ENCODE measurements at regions not wholly inside any gene's neighbourhood (a gene's known extent, or its start where the extent isn't known, plus 50 kb on each side); places are given as distances from the start of the nearest gene placed in this dataset.
"Not testable (repeated sequence)": the region's sequence is repeated elsewhere in the genome, so short reads cannot be mapped to it uniquely, and the experiment has no call there.

DNA sequence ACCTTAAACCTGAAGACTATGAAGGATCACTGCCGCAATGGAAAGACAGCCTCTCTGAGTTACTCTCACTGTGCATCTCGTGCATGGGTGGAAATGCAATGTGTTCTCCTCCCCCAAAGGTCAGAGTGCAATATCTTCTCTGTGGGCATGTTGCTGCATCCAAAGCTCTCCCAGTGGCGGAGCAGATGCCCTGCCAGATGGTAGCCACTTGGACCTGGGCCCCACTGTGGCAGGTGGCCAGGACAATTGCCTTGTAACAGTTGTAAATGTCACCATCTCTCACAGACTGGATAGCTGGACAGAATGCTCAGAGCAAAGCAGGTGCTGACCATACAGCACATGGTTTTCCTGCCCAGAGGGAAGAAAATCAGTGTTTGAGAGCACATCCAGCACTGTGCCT lies 542.0 kb downstream of the FAM181B start:
- DNase-seq: no peak

DNA sequence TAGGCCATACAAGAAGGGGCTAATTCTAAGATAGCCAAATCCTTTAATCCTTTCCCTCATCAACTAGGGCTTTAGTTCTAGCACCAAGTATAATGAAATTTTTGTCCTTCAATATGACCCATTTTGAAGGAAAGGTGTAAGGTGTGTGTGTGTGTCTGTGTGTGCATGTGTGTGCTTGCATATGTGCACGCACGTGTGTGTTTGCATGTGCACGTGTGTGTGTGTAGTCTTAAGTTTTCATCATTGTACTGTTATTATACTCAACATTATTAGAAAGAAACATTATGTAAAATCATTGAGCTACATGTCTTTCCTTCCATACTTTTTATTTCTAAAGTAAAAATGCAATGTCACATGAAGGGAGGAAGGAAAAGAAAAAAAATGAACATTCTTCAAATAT lies 547.7 kb downstream of the FAM181B start:
- no peak for DNase-seq

DNA sequence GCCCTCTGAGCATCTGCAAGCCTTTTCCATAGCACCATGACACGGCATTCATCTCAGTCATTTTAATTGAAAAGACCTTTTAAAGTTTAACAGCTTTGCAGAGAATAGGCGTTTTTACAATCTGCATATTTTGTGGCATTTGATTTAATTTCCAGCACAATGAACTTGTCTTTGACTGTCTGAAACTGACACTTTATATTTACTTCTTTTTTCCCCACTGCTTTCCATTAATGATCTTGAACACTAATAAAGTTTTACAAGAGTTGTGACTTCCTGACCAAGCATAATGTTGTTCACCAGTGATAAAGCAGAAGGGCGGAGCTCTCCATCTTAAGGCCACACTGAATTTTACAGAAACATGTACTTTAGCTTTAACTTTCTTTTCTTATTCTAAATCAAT lies 548.7 kb downstream of the FAM181B start:
- DNase-seq: no peak

DNA sequence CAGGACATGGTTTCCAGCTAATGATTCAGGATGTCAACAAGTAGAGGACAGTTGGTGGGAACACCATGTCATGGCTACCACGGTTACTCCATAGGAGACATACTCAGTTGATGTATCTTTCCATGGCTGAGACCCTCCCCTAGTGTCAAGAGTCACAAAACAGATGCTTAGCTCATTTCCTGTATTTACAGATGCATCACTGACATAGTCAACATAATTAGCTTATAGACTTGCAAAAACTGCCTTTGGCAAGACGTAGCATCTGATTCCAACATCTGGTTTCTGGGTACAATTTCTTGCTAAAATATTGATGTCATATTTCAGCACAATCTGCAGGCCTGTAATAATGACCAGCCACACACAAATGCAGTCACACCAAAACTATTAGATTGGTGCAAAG lies 550.3 kb downstream of the FAM181B start:
- no peak for DNase-seq

DNA sequence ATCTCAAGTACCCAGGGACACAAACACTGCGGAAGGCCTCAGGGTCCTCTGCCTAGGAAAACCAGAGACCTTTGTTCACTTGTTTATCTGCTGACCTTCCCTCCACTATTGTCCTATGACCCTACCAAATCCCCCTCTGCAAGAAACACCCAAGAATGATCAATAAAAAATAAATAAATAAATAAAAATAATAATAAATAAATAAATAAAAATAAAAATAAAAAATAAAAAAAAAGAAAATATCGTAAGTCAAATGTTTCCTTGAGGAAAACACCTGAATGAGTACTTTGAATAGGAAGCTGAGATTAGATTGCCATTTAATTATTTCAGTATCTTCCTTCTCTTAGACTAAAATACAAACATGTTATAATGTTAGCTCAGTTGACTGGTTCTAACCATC lies 551.0 kb downstream of the FAM181B start:
- DNase-seq: not testable (repeated sequence)

DNA sequence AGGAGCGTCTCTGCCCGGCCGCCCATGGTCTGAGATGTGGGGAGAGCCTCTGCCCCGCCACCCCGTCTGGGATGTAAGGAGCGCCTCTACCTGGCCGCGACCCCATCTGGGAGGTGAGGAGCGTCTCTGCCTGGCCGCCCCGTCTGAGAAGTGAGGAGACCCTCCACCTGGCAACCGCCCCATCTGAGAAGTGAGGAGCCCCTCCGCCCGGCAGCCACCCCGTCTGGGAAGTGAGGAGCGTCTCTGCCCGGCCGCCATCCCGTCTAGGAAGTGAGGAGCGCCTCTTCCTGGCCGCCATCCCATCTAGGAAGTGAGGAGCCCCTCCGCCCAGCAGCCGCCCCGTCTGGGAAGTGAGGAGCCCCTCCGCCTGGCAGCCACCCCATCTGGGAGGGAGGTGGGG lies 551.9 kb downstream of the FAM181B start:
- not testable (repeated sequence) for DNase-seq

DNA sequence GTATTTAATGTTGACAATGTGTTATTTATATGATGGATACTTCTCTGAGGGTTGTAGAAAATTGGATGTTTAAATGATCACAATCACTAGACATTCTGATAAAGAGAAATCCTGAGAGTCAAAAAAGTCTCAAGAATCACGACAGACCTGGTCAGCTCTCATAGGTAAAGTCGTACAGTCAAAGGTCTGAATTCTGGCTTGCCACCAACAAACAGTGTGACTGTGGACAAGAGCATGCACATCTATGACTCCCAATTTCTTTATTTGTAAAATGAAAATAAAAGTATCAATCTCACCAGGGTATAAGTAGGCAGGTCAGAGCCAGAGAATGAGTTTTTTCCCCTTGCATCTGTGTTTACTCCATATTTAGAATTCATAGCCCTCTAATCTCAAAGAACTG lies 556.7 kb downstream of the FAM181B start:
- no peak for DNase-seq

DNA sequence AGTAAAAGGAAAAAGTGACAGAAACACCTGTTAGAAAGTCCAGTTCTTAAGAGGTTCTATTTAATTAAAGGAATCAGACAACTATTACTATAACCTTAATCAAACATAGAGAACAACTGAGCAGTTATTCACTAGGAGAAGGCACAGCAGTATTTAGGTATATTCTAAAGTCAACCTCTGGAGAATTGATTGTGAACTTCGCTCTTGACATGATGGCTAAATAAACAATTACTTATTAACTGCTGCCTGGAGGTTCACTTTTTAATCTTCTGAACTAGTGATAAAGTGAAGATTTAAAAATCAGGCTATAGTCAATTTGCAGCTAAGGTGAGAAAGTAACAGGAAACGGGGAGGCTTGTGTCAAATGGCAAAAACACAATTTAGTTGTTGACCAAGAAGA lies 557.3 kb downstream of the FAM181B start:
- DNase-seq: no peak

DNA sequence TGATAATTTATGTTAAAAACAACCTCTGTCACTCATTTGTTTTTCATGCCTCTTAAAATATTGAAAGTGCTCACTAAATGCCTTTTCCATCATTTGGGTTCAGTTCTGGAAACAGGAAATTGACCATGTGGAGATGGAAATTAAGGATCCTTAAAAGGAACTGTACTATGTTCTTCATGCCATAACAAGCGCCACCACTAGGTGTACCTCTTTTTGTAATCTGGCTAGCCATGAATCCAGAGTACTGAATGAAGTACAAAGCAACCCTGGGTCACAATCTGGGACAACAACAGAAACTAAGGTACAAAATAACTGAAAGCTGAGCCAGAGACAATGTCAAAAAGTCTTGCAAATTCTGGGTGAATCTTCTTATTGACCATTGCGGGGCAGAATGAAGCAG lies 559.1 kb downstream of the FAM181B start:
- no peak for DNase-seq

DNA sequence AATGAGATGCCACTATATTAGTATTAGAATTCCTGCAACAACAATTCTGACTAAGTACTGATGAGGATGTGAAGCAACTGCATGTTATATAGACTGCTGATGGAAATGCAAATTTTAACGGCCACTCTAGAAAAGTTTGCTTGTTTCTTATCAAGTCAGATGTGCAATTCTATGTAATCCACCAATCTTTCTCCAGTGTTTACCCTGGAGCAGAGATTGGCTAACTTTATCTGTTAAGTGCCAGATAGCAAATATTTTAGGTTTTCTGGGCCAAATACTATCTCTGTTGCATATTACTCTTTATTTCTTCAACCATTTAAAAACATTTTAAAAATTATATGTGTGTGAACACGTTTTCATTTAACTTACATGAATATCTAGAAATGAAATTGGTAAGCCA lies 586.9 kb downstream of the FAM181B start:
- no peak for DNase-seq

DNA sequence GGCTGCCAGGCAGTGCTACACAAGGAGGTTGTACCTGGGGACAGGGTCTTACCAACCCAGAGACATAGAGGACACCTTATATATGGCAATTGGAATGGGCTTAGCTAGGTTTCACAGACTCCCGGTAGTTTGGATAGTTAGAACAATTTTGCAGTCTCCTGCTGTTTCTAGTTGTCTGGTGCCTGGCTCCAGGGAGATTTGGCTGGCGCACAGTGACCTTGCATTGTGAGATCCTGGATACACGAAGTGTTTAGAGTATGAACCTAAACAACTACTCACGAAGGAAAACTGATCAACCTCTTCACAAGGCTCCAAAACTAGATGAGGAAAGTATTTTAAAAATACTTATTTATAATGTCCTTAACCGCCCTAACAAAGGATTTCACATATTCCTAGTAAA lies 614.7 kb downstream of the FAM181B start:
- DNase-seq: no peak

DNA sequence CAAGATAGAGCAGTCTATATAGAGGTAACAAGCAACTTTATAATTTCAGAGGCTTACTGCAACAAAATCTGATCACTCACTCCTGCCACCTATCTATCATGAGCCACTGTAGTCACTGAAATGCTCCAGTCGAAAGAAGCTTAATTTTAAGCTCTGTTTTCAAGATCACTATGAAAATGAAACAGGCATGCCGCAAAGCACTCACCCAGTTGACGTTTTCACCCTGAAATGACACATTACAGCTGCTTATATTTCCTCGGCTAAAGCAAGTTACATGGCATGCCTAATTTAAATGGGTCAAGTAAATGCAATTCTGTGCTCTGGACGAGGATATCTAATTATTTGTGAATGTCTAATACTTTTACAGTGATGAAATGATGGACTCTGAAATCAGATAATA lies 616.3 kb downstream of the FAM181B start:
- DNase-seq: no peak

DNA sequence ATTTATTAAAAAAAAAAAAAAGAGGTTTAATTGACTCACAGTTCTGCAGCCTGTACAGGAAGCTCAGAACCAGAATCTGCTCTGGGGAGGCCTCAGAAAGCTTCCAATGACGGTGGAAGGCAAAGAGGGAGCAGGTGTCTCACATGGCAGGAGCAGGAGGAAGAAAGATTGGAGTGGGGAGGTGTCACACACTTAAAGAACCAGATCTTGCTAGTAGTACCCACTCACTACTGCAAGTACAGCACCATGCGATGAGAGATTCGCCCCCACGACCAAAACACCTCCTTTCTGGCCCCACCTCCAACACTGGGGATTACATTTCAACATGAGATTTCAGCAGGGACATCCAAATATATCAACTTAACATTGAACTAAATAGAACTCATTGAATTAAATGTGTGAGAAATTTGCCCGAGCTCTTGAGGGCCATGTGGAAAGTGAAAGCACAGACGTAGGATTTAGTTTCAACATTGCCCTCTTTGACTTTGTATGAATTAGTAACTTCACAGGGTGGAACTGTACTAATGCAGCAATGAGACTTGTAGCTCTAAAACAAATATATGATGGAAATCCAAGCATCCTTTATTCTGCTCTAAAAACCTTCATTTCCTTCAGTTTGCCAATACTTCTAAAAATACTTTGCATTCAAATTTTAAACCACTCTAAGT lies 628.2 kb downstream of the FAM181B start:
- DNase-seq: no peak

DNA sequence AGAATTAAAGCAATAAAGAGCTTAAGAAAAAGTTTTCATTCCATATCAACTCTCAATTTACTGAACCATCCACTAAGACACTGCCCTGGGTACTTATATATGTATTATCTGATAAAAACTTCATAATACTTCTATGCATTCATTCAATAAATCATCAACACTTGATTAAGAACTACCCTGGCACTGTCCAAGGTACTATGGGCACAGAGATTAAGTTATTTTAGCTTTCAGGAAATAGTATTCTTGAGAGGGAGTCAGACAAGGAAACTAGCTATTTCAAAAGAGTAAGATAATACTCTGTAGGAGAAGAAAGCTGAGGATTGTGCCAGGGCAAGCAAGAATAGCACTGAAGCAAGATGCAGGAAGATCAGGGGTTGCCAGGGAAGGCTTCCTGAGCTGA lies 640.8 kb downstream of the FAM181B start:
- no peak for DNase-seq

DNA sequence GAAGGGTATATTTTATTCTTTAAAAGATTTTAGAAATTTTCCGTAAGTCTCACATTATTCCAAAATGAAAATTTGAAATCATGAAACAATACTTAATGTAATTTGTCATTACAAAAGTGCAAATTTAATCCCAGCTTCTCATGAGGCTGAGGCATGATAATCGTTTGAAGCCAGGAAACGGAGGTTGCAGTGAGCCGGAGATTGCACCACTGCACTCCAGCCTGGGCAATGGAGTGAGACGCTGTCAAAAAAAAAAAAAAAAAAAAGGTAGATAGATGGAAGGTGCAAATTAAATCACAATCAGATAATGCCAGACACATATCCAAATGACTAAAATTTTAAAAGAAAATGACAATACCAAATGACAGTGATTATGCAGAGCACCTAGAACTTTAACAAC lies 644.2 kb downstream of the FAM181B start:
- DNase-seq: no peak

DNA sequence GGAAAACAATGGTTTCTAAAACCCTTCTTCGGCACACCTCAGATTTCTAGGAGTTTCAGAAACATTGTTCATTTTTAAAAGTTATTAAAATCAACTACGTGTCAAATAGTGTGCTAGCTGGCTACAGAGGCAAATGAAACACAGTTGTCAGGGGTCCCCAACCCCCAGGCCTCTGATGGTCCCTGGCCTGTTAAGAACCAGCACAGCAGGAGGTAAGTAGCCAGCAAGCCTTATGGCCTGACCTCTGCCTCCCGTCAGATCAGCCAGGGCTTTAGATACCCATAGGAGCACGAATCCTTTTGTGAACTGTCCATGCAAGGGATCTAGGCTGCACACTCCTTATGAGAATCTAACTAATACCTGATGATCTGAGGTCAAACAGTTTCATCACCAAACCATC lies 648.2 kb downstream of the FAM181B start:
- DNase-seq: no peak

DNA sequence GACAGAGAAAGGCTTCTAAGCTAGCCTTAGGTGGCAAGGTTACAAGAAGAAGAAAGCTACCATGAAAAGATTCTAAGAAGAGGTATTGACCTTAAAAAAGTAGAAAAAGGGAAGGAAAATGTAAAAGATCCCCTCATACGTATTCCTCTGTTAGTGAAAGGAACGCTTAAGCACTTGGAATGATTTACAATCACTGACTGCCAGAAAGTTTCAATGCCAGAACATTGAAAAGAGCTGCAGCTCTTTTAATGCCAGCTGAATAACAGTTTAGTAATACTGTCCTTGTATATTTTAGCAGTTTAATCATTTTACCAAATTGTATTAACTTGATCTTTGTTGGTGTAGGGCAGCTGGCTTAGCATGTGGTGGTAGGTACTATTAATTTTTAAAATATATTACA lies 650.7 kb downstream of the FAM181B start:
- no peak for DNase-seq

DNA sequence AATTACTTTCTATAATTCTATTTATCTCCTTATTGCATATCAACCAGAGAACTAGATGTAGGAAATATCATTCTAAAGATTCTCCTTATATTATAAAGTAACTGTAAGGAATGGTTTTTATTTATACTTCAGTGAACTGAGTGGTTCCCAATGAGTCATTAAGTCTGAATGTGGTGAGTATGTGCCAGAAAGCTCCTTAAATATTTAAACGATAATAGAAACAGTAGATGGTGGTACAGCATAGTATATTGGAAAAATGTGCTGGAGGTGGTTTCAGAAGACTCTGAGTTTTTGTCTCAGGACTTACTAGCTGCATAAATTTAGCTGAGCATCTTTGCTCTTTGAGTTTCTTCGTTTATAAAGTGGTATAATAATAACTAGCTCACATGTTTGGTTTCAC lies 653.5 kb downstream of the FAM181B start:
- DNase-seq: no peak

DNA sequence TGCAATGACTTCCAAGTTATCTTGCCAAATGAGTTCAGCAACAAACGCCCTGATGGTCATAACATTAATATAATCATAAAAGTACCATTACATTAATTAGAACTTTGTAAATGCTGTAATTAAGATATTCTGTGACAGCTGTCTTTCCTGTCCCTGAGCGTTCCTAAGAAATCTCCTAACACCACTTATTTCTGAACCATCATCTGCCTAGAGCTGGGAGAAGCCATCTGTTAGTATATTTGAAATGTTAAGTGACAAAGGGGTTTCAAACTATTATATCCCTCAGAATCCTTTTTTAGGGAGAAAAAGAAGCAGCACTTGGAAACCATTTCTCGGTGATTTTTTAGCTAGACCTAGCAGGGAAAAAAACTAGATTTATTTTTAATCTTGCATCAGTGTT lies 657.5 kb downstream of the FAM181B start:
- no peak for DNase-seq

DNA sequence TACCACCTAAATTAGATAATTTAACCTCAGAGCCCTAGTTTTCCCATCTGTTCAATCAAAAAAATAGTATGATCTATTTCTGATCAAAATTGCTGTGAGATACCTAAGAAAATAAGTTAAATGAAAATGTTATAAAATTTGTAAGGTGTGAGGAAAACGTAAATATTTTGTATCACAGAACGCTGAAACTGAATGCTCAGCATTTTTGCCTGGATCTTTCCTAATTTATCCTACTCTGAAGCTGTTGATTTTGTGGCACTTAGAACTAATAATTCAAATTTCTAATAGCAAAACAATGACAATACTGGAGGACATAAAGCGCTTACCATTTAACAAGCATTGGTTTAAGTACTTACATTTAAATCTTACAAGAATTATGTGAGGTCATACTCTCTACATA lies 674.2 kb downstream of the FAM181B start:
- DNase-seq: no peak

DNA sequence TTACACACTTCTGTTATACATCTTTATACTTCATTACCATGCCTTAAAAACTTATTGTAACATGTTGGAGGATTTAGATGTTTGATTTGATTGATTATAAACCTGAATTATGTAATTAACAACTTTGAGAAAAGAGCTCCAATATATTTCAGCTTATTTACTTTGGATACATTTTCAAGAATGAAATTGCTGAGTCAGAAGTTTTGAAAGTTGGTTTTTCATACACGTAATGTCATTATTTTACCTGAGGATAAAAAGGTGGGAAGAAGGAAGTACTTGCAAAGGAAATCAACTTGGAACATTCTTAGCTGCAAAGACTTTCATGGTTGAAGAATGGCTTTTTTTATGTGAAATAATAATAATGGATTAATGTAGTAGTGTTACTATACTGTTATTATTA lies 677.2 kb downstream of the FAM181B start:
- no peak for DNase-seq

DNA sequence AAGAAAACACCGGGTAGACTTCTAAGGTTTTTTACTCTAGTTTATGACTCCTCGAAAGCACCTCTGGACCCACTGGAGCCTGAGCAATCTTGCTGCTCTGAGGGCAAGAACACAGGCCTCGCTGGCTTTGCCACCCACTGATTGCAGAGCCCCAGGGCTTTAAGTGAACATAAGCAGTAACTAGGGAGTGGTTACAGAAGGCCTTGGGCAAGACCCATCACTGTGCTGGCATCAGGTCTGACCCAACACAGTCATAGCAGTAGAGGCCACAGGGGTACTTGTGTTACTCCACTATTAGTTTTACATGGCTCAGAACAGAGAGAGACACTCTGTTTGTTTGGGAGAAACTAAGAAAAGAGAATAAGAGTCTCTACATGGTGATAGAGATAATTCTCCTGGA lies 684.5 kb downstream of the FAM181B start:
- no peak for DNase-seq

DNA sequence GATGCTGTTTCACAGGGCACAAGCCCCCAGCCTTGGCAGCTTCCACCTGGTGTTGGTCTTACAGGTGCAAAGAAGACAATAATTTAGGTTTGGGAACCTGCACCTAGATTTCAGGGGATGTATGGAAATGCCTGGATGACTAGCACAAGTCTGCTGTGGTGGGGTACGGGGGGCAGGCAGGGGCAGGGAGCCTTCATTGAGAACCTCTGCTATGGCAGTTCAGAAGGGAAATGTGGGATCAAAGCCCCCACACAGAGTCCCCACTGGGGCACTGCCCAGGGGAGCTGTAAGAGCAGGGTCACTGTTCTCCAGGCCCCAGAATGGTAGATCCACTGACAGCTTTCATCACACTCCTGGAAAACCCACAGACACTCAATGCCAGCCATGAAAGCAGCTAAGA lies 686.5 kb downstream of the FAM181B start:
- DNase-seq: no peak

DNA sequence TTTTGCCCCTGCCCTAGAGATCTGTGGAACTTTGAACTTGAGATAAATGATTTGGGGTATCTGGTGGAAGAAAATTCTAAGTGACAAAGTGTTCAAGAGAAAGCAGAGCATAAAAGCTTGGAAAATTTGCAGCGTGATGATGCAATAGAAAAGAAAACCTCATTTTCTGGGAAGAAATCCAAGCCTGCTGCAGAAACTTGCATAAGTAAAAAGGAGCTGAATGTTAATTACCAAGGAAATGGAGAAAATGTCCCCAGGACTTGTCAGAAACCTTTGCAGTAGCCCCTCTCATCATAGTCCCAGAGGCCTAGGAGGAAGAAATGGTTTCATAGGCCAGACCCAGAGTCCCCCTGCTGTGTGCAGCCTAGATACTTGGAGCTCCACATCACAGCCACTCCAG lies 686.9 kb downstream of the FAM181B start:
- DNase-seq: no peak

DNA sequence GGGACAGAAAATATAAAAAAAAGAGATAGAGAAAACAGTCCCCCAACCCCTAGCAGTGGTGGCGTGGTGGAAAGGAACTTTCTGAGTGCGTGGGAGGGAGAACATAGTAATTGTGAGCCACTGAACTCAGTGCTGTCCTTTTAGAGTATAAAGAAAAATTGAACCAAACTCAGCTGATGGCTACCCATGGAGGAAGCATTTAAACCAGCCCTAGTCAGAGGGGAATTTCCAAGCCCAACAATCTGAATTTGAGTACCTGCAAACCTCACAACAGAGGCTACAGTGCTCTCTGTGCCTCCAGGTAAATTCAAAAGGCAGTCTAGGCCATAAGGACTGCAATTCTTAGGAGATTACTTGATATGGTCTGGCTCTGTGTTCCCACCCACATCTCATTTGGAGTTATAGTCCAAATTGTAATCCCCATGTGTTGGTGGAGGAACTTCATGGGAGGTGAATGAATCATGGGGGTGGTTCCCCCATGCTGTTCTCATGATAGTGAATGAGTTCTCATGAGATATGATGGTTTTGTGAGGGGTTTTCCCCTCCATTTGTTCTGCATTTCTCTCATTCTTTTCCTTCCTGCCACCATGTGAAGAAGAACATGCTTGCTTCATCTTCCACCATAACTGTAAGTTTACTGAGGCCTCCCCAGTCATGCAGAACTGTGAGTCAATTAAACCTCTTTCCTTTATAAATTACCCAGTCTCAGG lies 687.8 kb downstream of the FAM181B start:
- DNase-seq: no peak
